NCI-H1092 treated with DMSO at 0.1 percent for 48 hours (cell line): ENCODE measurements at regions not wholly inside any gene's neighbourhood (a gene's known extent, or its start where the extent isn't known, plus 50 kb on each side); places are given as distances from the start of the nearest gene placed in this dataset.
"Not testable (repeated sequence)": the region's sequence is repeated elsewhere in the genome, so short reads cannot be mapped to it uniquely, and the experiment has no call there.

Experiments used
- DNase-seq: peaks from one replicate; lab custom pipeline; 2025; lab: John Stamatoyannopoulos, UW

DNA sequence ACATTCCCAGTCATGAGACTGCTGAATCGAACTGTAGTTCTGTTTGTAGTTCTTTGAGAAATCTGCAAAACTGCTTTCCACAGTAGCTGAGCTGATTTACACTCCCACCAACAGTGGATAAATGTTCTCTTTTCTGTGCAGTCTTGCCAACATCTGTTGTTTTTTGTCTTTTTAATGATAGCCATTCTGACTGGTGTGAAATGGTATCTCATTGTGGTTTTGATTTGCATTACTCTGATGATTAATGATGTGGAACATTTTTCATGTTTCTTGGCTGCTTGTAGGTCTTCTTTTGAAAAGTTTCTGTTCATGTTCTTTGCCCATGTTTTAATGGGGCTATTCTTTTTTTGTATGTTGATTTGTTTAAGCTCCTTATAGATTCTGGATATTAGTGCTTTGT is 187.3 kb upstream of the TLE4 start:
- DNase-seq, result no peak

DNA sequence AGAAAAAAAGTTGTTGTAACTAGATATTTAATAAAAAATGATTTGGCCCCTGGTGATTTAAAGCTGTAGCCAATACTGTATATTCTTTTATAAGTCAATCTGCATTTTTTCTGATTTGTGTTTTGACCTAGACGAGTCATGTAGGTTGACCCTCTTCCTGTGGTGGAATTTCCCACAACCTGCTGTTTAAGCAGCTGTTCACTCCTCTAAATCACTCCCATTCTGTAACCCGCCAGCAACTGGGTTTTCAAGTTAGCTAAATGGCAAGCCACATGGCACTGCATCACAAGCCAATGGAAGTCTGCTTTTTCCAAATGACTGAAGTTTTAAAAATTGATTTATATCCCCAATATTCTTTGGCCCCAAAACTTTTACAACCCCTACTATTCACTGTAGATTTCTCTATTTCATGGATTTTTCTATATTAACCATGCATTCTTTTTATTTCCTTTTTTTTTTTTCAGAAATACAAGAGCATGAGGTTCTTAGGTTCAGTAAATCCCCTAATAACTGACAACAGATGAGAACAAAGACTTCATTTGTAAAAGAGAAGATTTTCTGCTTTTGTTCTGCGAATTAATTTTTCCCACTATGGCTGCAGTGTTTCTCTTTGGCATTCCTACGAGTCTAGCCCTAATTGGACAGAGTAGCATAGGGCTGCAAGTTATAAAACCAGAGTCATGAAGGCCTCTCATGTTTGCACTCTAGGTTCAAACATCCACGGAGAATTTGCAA is 184.5 kb upstream of the TLE4 start:
- no peak for DNase-seq

DNA sequence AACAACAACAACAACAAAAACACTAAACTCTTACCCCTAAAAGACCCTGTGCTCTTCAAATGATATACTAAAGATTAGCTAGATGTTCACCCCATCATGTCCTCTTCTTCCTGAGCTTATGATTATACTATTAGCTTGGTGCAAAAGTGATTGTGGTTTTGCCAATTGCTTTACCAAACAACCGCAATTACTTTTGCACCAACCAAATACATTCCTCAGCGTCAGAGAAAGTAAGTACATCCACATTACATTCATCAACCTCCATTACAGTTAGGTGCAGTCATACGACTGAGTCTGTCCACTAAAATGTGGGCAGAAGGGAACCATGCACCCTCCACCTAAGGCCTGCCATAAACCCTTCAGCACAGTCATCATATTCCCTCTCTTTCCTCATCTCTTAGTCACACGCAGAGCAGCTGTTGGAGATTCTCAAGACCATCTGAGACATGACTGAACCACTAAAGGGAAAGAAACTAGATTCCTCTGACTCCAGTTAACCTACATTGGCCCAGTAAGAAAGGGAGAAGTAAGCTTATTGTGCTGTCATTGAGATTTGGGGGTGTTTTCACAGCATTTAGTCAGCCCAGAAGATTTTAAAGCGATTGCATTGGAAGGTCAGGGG is 181.6 kb upstream of the TLE4 start:
- no peak for DNase-seq

- no peak for DNase-seq
These were observed 180.7 kb upstream of the TLE4 start for GRCh38 chr9:79390781-79391770.

DNA sequence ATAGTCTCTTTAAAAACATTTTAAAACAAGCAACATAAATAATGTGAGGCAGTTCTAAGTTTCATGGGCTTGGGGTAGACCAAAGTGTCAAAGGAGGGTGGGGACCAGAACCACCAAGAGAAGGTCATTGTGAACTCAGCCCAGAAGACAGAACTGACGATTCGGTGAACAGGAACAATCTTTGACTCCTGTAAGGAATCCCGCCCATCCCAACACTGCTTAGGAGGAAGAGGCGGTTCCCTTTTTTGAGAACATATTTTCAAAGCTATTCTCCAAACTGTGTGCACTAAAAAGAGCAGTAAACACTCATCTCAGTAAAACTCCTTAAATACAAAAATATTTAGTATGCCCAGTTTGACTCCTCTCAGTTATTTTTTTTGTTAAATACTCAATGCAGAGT is 176.5 kb upstream of the TLE4 start:
- DNase-seq, result no peak

- no peak for DNase-seq
These were observed 176.0 kb upstream of the TLE4 start for GRCh38 chr9:79395755-79396154.

- DNase-seq, result no peak
These were observed 175.6 kb upstream of the TLE4 start for GRCh38 chr9:79396168-79396567.

DNA sequence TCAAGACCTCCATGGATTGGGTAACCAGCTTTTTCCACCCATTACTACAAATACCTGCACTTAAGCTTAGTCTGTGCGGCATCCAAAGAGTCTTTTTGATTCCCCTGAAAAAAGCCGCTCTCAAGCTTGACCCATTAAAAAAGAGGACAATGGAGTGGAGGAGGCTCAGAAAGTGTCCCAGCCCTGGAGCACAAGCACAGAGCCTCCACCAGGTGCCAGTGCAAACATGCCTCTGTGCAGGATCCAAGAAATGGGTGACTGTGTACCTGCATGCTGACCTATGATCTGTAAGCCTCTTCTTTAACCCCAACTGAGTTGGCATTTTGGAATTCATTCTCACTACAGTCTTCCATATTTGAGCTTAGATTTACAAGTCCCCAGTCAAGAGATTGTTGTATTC is 168.3 kb upstream of the TLE4 start:
- no peak for DNase-seq

- no peak for DNase-seq
These were observed 163.6 kb upstream of the TLE4 start for GRCh38 chr9:79408200-79408599.

DNA sequence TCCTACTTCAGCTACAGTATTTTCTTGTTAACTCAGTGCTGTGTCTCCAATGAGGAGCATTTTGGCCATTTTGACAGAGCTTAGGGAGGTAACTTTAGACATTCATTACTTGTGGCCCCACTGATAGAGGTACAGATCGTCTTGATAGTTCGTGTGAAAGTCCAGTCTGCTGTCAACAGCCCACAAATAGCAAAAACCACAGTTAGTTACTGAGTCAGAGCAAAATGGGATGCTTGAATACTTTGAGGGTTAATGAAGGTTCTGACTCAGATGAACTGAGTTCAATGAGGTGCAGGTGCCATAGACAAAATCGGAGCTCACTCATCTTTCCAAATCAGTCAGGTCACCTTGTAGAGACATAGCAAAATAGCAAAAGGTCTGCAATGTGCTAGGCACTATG is 163.1 kb upstream of the TLE4 start:
- no peak for DNase-seq

DNA sequence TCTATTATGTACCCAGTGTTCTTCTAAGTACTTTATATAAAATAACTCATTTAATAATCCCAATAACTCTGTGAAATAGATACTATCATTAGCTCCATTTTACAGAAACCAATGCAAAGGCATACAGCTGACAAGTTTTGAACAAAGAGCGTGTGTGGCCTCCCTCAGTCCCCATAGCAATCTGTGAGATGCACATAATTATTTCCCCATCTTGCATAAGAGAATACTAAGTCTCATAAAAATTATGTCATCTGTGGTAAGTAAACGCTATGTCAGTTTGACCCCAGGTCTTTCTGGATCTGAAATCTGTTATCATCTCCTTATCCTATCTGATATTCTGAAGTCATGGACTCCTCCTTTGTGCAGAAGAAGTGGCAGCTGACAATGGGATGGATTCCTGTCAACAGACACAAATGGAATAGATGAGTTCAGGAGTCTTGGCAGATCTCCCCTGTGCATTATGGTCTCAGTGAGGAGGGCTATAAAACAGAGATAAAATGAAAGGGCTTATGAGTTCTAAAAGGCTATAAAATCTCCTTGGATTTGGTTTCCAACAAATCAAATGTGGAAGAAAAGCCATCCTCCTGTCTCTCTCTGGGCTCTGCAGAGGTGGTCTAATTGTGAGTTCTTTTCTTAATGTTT is 162.5 kb upstream of the TLE4 start:
- peak; percentile 13 for DNase-seq

DNA sequence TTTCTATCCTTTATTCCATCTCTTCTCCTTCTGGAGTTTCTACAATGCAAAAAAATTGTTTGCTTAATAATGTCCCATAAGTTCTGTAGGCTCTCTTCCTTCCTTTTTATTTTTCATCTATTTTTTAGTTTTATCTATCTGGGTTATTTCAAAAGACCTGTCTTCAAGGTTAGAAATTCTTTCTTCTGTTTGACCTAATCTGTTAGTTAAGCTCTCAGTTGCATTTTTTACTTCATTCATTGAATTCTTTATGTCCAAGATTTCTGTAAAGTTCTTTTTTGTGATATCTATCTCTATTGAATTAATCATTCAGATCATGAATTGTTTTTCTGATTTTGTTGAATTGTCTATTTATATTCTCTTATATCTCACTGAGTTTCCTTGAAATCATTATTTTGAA is 145.9 kb upstream of the TLE4 start:
- no peak for DNase-seq

- no peak for DNase-seq
These were observed 143.3 kb upstream of the TLE4 start for GRCh38 chr9:79428422-79428821.

GRCh38 chr9:79430619-79431018 is 141.1 kb upstream of the TLE4 start:
- peak; percentile 44 for DNase-seq

GRCh38 chr9:79431019-79431679 is 140.6 kb upstream of the TLE4 start:
- peak; percentile 31 for DNase-seq

DNA sequence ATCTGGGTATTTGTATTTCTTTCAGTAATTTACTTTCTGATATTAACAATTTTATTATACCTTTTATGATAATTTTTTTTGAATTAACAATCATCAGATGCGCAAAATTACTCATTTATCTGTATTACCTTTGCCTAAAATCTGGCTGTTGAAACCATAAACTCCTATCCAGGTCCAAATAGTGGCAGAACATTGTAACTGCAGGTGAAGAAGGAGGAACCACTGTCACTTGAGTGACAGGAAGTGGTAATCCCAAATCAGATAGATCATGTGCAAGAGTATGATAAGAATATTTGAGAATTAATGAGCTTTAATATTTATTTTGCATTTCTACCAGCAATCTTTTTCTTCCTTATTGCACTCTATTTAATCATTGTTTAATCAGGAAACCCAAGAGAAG is 139.3 kb upstream of the TLE4 start:
- no peak for DNase-seq

DNA sequence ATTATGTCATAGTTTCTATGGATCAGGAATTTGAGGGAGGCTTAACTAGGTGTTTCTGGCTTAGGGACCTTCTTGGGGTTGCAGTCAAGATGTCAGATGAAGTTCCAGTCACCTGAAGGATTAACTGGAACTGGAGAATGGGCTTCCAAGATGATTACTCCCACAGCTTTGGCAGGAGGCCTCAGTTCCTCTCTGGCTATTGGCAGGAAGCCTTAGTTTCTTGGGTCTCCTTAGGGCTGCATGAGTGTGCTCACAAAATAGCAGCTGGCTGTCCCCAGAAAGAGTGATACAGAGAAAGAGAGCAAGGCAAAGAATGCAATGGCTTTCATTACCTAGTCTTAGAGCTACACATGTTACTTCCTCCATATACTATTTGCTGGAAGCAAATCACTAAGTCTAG is 138.1 kb upstream of the TLE4 start:
- no peak for DNase-seq

- DNase-seq, result not testable (repeated sequence)
These were observed 132.5 kb upstream of the TLE4 start for GRCh38 chr9:79439221-79439620.

DNA sequence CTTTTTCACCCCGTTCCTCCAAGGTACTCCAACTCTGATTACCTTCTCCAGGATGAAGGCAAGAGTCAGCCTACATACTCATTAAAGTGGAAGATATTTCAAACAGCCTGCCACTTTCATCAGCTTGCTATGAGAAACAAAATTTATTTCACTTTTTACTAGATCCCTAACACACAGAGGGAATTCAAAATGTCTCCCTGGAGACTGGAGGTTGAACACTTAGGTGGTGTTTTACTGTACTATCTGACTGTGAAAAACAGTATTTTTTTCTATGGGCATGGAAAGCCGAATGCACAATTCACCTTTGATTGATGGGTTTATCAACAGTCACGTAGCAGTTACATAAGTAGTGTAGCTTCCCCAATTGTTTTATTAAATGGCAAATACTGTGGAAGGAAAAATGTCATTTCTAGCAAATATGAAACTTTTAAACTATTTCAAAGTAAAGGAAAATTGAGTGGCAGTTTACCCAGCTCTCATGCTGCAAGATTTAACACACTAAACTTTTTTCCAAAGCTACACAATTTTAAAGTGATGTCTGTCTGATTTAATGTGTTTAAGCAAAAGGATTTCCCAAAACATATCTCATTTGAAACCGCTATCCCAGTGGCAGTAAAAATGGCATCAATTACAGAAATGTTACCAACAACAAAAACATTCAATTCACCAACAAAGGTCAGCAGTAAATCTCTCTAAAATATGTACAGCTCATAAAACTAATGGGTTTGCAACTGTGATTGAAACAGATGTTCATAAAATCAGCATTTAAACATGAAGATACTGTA is 125.0 kb upstream of the TLE4 start:
- no peak for DNase-seq

DNA sequence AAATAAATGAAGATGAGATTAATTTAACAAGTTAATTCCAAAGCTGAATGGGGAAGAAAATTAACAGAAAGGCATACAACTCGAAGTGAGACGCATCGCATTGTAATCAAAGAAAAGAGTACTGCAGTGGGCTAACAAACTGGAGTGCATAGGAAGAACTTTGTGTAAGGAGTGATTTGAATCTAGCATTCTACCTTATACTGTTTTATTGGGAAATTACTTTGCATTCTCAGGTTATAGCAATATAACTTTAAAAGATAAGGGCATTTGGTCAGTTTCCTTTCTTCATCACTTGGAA is 124.5 kb upstream of the TLE4 start:
- no peak for DNase-seq

- DNase-seq, result no peak
These were observed 124.0 kb upstream of the TLE4 start for GRCh38 chr9:79447762-79448161.
